ENCODE measurements at regions not wholly inside any gene's neighbourhood (a gene's known extent, or its start where the extent isn't known, plus 50 kb on each side); places are given as distances from the start of the nearest gene placed in this dataset.
"Not testable (repeated sequence)": the region's sequence is repeated elsewhere in the genome, so short reads cannot be mapped to it uniquely, and the experiment has no call there.

GRCh38 chr10:29866356-29866755 is 193.0 kb downstream of the JCAD start:
- intact Hi-C loops (cut with DNase I): loop anchor here in 1 of 2 donors (10.0 kb wide), 1 partner anchor 132 kb away; no protein-coding TSS in a partner anchor

GRCh38 chr10:29865700-29866355 is 193.6 kb downstream of the JCAD start:
- Histone ChIP-seq H3K27me3 (no peaks in the 10 kb centered on the region), H3K4me1 (replicated peaks in 1 of 2) (no peaks in the 10 kb centered on the region), H3K27ac (no peak overlapping the region), H3K36me3 (replicated peaks in 1 of 2) (no peaks in the 10 kb centered on the region), H3K4me3 (no peak overlapping the region), H3K9me3 (replicated peaks in 1 of 3) (no peaks in the 10 kb centered on the region)
- WGBS, 4 donors: 48 to 72% (median 65%) methylated on average over 6 of the region's 6 CpGs
- no peak for TF ChIP-seq POLR2A (IDR thresholded peaks at IDR 0.05)
- no peak for TF ChIP-seq CTCF (IDR thresholded peaks at IDR 0.05)
- no peak for DNase-seq
- intact Hi-C loops (cut with DNase I): loop anchor here in 1 of 2 donors (10.0 kb wide), 1 partner anchor 131 kb away; no protein-coding TSS in a partner anchor

More at GRCh38 chr10:29866356-29866755, 193.0 kb downstream of the JCAD start:
- DNase-seq: no peak
- H3K27ac ChIP-seq: no peak overlapping the region
- no peaks in the 10 kb centered on the region for H3K36me3 ChIP-seq (replicated peaks in 1 of 2)
- WGBS, 4 donors: 82 to 96% (median 93%) methylated on average over 2 of the region's 2 CpGs
- no peaks in the 10 kb centered on the region for H3K4me1 ChIP-seq (replicated peaks in 1 of 2)
- H3K9me3 ChIP-seq (replicated peaks in 1 of 3): no peaks in the 10 kb centered on the region
- H3K4me3 ChIP-seq: no peak overlapping the region
- TF ChIP-seq CTCF (IDR thresholded peaks at IDR 0.05) (no peak), POLR2A (IDR thresholded peaks at IDR 0.05) (no peak)
- no peaks in the 10 kb centered on the region for H3K27me3 ChIP-seq

- Histone ChIP-seq H3K36me3 (replicated peaks in 1 of 2) (no peaks in the 10 kb centered on the region), H3K27ac (no peak overlapping the region), H3K4me3 (no peak overlapping the region), H3K9me3 (replicated peaks in 1 of 3) (no peaks in the 10 kb centered on the region), H3K27me3 (no peaks in the 10 kb centered on the region), H3K4me1 (replicated peaks in 1 of 2) (peaks cover 0 to 3% of the 10 kb centered on the region in 2 donors)
- intact Hi-C loops (cut with DNase I): loop anchor here (5.0 to 10.0 kb wide), 2 partner anchors 121 to 128 kb away; no protein-coding TSS in a partner anchor
- TF ChIP-seq CTCF (IDR thresholded peaks at IDR 0.05) (no peak), POLR2A (IDR thresholded peaks at IDR 0.05) (no peak)
- WGBS, 4 donors: 74 to 83% (median 78%) methylated on average over 4 of the region's 4 CpGs
- DNase-seq: no peak
These were observed 196.3 kb downstream of the JCAD start for GRCh38 chr10:29862923-29863614.

- TF ChIP-seq POLR2A (IDR thresholded peaks at IDR 0.05): no peak
- no peak for TF ChIP-seq CTCF (IDR thresholded peaks at IDR 0.05)
- Histone ChIP-seq H3K27me3 (no peaks in the 10 kb centered on the region), H3K4me3 (no peak overlapping the region), H3K4me1 (replicated peaks in 1 of 2) (peaks cover 0 to 6% of the 10 kb centered on the region in 2 donors), H3K9me3 (replicated peaks in 1 of 3) (no peaks in the 10 kb centered on the region), H3K27ac (no peak overlapping the region), H3K36me3 (replicated peaks in 1 of 2) (no peaks in the 10 kb centered on the region)
- 77 to 93% (median 85%) methylated on average over 4 of the region's 4 CpGs for WGBS, 4 donors
- intact Hi-C loops (cut with DNase I): loop anchor here (5.0 to 10.0 kb wide), 2 partner anchors 120 to 127 kb away; no protein-coding TSS in a partner anchor
- DNase-seq: no peak
These were observed 197.4 kb downstream of the JCAD start for GRCh38 chr10:29861811-29862505.

- intact Hi-C loops (cut with DNase I): loop anchor here (5.0 to 10.0 kb wide), 2 partner anchors 119 to 126 kb away; no protein-coding TSS in a partner anchor
- not testable (repeated sequence) for H3K4me3 ChIP-seq; DNase-seq; H3K36me3 ChIP-seq (replicated peaks in 1 of 2); H3K27ac ChIP-seq; H3K27me3 ChIP-seq; H3K9me3 ChIP-seq (replicated peaks in 1 of 3); H3K4me1 ChIP-seq (replicated peaks in 1 of 2)
- WGBS, 4 donors: 93 to 95% (median 94%) methylated on average over 5 of the region's 5 CpGs
These were observed 198.2 kb downstream of the JCAD start for GRCh38 chr10:29861231-29861630.

Measured in adrenal gland (tissue), 9 donors.